HL-60 (cell line): ENCODE measurements at regions not wholly inside any gene's neighbourhood (a gene's known extent, or its start where the extent isn't known, plus 50 kb on each side); places are given as distances from the start of the nearest gene placed in this dataset.

ENCODE experiments used
- DNase-seq, 2 experiments: peaks; one replicate each; pipeline ENCODE4 v3.0.0-alpha.2; 2010 to 2020; ENCODE audit warnings: low read depth in 1 of 2, low spot score in 1 of 2
- H3K27ac ChIP-seq: fragments of 250-450 bp; sonication (Bioruptor Pico); replicated peaks from 2 replicates; pipeline ENCODE4 v1.5.1; 2020; ENCODE audit warnings: mild to moderate bottlenecking, moderate library complexity
- H3K27me3 ChIP-seq: fragments of 250-450 bp; sonication (Bioruptor Pico); 2 replicates; pipeline ENCODE4 v1.5.1; 2021; ENCODE audit warnings: mild to moderate bottlenecking, moderate library complexity; ENCODE audit not compliant: insufficient read depth, poor library complexity, severe bottlenecking
- H3K4me3 ChIP-seq: replicated peaks from 2 replicates; pipeline ENCODE4 v1.5.1; 2011; ENCODE audit warnings: mild to moderate bottlenecking, control low read depth, low read length; ENCODE audit not compliant: insufficient read depth
- CTCF ChIP-seq: IDR thresholded peaks from one replicate; pipeline ENCODE4 v1.5.1; 2011; ENCODE audit warnings: low read length, control low read depth, inconsistent platforms; ENCODE audit not compliant: insufficient read depth
- GABPA ChIP-seq: IDR thresholded peaks from 2 replicates; pipeline ENCODE4 v1.6.1; 2012; ENCODE audit warnings: low read depth
- POLR2AphosphoS5 ChIP-seq: IDR thresholded peaks from 2 replicates; pipeline ENCODE4 v1.6.1; 2012; ENCODE audit warnings: low read depth
- SPI1 ChIP-seq: IDR thresholded peaks from 2 replicates; pipeline ENCODE4 v1.6.1; 2012; ENCODE audit warnings: low read depth, mild to moderate bottlenecking, borderline replicate concordance
- TF ChIP-seq, protein P1 (sequence below): IDR thresholded peaks from 2 replicates; pipeline ENCODE4 v1.6.1; 2012; ENCODE audit warnings: low read depth; ENCODE audit not compliant: insufficient replicate concordance

GRCh38 chr3:137300703-137301102 lies 342.9 kb downstream of the IL20RB start:
- H3K27ac ChIP-seq: no peak overlapping the region
- H3K4me3 ChIP-seq: no peak overlapping the region
- TF ChIP-seq POLR2AphosphoS5 (no peak), CTCF (no peak), SPI1 (no peak), GABPA (no peak)
- TF ChIP-seq, protein P1, sequence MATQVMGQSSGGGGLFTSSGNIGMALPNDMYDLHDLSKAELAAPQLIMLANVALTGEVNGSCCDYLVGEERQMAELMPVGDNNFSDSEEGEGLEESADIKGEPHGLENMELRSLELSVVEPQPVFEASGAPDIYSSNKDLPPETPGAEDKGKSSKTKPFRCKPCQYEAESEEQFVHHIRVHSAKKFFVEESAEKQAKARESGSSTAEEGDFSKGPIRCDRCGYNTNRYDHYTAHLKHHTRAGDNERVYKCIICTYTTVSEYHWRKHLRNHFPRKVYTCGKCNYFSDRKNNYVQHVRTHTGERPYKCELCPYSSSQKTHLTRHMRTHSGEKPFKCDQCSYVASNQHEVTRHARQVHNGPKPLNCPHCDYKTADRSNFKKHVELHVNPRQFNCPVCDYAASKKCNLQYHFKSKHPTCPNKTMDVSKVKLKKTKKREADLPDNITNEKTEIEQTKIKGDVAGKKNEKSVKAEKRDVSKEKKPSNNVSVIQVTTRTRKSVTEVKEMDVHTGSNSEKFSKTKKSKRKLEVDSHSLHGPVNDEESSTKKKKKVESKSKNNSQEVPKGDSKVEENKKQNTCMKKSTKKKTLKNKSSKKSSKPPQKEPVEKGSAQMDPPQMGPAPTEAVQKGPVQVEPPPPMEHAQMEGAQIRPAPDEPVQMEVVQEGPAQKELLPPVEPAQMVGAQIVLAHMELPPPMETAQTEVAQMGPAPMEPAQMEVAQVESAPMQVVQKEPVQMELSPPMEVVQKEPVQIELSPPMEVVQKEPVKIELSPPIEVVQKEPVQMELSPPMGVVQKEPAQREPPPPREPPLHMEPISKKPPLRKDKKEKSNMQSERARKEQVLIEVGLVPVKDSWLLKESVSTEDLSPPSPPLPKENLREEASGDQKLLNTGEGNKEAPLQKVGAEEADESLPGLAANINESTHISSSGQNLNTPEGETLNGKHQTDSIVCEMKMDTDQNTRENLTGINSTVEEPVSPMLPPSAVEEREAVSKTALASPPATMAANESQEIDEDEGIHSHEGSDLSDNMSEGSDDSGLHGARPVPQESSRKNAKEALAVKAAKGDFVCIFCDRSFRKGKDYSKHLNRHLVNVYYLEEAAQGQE: no peak
- no peak for DNase-seq
- H3K27me3 ChIP-seq: no peaks in the 10 kb centered on the region

DNA sequence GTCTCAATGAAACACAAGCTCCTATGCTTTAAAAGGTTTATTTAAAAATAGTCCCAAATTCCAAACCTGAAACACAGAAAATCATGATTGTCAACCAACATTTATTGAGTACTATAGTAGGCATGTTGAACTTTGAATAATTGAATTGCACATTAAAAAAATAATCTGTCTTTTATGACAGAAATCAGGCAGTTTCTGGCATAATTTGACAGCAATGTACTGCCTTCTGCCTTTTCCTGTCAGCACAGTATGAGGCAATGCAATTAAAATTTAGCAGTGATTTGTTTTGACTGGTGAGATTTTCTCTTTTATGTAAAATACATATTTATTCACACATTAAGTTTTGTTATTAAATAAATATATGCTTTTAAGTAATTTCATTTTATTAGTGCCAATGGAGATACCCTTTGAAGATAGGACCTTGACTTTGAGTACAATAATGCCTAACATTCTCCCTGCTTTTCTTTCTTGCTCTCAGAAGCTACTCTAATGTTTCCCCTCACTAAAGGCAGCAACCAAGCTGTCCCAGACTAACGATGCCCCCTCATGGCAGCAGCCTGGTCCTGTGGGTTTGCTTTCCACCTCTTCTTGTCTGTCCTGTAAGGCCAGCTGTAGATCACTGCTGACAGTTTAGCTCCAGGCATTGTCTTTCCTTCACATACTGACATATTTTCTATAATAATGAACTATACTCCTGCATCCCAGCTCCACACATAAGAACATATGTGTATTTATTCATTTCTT lies 346.7 kb downstream of the IL20RB start:
- no peak overlapping the region for H3K27ac ChIP-seq
- no peak for DNase-seq
- TF ChIP-seq SPI1 (no peak), CTCF (no peak), POLR2AphosphoS5 (no peak), GABPA (no peak)
- H3K4me3 ChIP-seq: no peak overlapping the region
- H3K27me3 ChIP-seq: no peaks in the 10 kb centered on the region

- no peak overlapping the region for H3K4me3 ChIP-seq
Observed at GRCh38 chr3:137324114-137324513, 366.3 kb downstream of the IL20RB start.

More at GRCh38 chr3:137324114-137324513, 366.3 kb downstream of the IL20RB start:
- Histone ChIP-seq H3K27ac (no peak overlapping the region), H3K27me3 (no peaks in the 10 kb centered on the region)
- TF ChIP-seq SPI1 (no peak), POLR2AphosphoS5 (no peak), CTCF (no peak), GABPA (no peak)
- TF ChIP-seq, protein P1: no peak
- DNase-seq: no peak
